ENCODE measurements at regions not wholly inside any gene's neighbourhood (a gene's known extent, or its start where the extent isn't known, plus 50 kb on each side); places are given as distances from the start of the nearest gene placed in this dataset.

DNA sequence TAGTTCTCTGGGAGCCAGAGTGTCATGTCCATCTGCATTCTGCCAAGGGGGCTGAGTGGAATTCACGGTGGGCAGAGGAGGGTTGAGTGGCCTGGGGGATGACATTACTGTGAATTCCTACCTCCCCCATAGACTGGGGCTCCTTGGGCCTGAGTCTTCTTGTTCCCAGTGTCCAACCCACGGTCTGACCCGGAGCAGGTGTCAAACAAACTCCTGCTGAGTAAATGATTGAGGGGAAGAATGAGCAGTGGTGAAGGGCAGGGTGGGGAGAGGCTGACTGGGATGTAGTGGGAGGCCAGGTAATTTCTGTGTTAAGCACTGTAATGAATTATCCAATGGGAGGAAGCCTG lies 597.6 kb downstream of the MATN1 start:
- no peak for DNase-seq
- Histone ChIP-seq H3K9me3 (no peaks in the 10 kb centered on the region), H3K4me1 (peaks cover 0 to 19% (median 0%) of the 10 kb centered on the region in 6 donors), H3K4me3 (no peak overlapping the region), H3K36me3 (no peaks in the 10 kb centered on the region), H3K27ac (no peak overlapping the region), H3K27me3 (replicated peaks in 1 of 7) (peaks cover 0 to 24% (median 0%) of the 10 kb centered on the region in 7 donors)
- TF ChIP-seq POLR2AphosphoS5 (IDR thresholded peaks at IDR 0.05), result no peak
- TF ChIP-seq, protein P1, sequence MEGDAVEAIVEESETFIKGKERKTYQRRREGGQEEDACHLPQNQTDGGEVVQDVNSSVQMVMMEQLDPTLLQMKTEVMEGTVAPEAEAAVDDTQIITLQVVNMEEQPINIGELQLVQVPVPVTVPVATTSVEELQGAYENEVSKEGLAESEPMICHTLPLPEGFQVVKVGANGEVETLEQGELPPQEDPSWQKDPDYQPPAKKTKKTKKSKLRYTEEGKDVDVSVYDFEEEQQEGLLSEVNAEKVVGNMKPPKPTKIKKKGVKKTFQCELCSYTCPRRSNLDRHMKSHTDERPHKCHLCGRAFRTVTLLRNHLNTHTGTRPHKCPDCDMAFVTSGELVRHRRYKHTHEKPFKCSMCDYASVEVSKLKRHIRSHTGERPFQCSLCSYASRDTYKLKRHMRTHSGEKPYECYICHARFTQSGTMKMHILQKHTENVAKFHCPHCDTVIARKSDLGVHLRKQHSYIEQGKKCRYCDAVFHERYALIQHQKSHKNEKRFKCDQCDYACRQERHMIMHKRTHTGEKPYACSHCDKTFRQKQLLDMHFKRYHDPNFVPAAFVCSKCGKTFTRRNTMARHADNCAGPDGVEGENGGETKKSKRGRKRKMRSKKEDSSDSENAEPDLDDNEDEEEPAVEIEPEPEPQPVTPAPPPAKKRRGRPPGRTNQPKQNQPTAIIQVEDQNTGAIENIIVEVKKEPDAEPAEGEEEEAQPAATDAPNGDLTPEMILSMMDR (IDR thresholded peaks at IDR 0.05 in 8 of 11, conservative IDR thresholded peaks at IDR 0.05 in 3 of 11), result no peak
- no peak for TF ChIP-seq POLR2A (IDR thresholded peaks at IDR 0.05)
- intact Hi-C loops (cut with DNase I; ENCODE audit: low total_unique reads), result no loop called here
- 58 to 95% (median 78%) methylated on average over 3 of the region's 3 CpGs for WGBS, 5 donors

DNA sequence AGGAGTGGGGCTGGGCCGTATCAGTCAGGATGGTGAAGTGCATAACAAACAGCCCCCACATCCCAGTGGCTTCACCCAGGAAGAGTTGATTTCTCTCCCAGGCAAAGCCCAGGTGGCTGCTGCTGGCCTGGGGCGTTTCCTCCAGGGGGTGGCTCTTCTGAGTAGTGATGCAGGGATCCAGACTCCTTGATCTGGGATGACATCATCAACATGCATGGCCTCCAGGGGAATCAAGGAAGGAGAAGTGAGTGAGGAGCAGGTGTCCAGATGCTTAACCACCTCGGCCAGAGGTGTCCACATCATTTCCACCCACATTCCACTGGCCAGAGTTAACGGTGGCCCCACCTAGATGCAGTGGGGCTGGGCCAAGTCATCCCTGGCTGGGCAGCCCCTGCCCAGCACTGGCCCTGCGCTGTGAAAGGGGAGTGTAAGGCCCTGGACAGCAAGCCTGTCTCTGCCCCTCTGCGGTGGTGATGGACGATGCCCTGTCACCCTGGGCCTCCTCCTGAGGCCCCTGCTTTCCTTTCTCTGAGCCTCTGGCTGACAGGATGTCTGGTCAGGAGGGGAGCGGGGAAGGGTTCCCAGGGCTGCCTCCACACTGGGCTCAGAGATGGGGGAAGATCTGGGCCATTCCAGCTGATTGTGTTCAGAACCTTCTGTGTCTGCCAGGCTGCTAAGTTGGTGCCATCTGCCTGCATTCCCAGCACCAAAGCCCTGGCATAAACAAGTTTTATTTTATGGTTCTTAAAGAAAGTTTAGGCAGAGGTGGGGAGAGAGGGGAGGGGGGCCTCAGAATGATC lies 598.2 kb downstream of the MATN1 start:
- no peak for DNase-seq
- intact Hi-C loops (cut with DNase I; ENCODE audit: low total_unique reads), result no loop called here
- 69 to 87% (median 84%) methylated on average over 4 to 8 of the region's 8 CpGs for WGBS, 5 donors
- Histone ChIP-seq H3K4me1 (peaks cover 0 to 18% (median 0%) of the 10 kb centered on the region in 6 donors), H3K9me3 (no peaks in the 10 kb centered on the region), H3K27ac (no peak overlapping the region), H3K4me3 (no peak overlapping the region), H3K27me3 (replicated peaks in 1 of 7) (peaks cover 0 to 20% (median 0%) of the 10 kb centered on the region in 7 donors), H3K36me3 (no peaks in the 10 kb centered on the region)
- no peak for TF ChIP-seq POLR2A (IDR thresholded peaks at IDR 0.05)
- TF ChIP-seq POLR2AphosphoS5 (IDR thresholded peaks at IDR 0.05), result no peak
- TF ChIP-seq, protein P1 (IDR thresholded peaks at IDR 0.05 in 8 of 11, conservative IDR thresholded peaks at IDR 0.05 in 3 of 11), result no peak

DNA sequence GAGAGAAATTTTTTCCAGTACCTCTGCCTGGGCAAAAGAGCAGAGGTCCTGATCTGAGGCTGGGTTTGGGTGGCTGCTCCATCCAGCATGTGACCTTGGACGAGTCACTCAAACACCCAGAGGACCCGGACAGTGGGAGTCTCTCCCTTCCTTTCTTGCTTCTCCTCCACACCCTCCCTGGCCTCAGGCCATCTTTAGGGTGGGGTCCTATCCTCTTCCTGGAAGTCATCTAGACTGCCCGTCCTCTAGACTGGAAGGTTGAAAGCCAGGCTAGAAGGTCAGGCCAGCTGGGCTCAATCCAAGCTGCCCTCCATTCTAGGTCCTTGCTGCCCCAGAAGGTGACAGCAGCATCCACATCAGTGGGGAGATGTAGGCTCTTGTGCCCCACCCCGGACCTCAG lies 599.5 kb downstream of the MATN1 start:
- intact Hi-C loops (cut with DNase I; ENCODE audit: low total_unique reads), result no loop called here
- DNase-seq, result no peak
- peaks cover 0 to 21% (median 0%) of the 10 kb centered on the region in 6 donors for H3K4me1 ChIP-seq
- WGBS, 5 donors, result 56 to 82% (median 60%) methylated on average over 3 to 4 of the region's 4 CpGs
- no peaks in the 10 kb centered on the region for H3K36me3 ChIP-seq
- H3K9me3 ChIP-seq, result no peaks in the 10 kb centered on the region
- no peak overlapping the region for H3K4me3 ChIP-seq
- H3K27me3 ChIP-seq (replicated peaks in 1 of 7), result peaks cover 0 to 11% (median 0%) of the 10 kb centered on the region in 7 donors
- H3K27ac ChIP-seq, result no peak overlapping the region
- TF ChIP-seq, protein P1 (IDR thresholded peaks at IDR 0.05 in 8 of 11, conservative IDR thresholded peaks at IDR 0.05 in 3 of 11), result no peak
- TF ChIP-seq POLR2A (IDR thresholded peaks at IDR 0.05) (no peak), POLR2AphosphoS5 (IDR thresholded peaks at IDR 0.05) (no peak)

DNA sequence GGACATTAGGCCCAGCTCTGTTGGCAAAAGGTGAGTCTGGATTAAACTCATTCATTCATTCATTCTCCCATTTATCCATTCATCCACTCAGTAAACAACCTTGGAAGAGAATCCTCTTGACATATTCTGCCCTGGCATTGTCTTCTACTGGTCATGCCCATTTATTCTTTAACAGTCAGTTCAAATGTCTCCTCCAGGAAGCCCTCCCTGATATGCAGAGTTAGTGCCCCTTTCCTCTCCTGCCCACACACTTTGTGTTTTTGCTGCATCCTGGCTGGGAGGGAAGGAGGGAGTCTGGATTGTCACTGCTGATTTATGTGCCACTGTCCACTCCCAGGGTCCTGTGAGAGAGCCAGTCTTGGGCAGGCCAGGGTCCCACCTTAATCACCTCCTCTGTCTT lies 600.3 kb downstream of the MATN1 start:
- Histone ChIP-seq H3K27ac (no peak overlapping the region), H3K27me3 (replicated peaks in 1 of 7) (peaks cover 0 to 9% (median 0%) of the 10 kb centered on the region in 7 donors), H3K36me3 (no peaks in the 10 kb centered on the region), H3K9me3 (no peaks in the 10 kb centered on the region), H3K4me1 (peaks cover 0 to 21% (median 0%) of the 10 kb centered on the region in 6 donors), H3K4me3 (no peak overlapping the region)
- intact Hi-C loops (cut with DNase I; ENCODE audit: low total_unique reads), result no loop called here
- DNase-seq, result no peak
- TF ChIP-seq POLR2A (IDR thresholded peaks at IDR 0.05) (no peak), POLR2AphosphoS5 (IDR thresholded peaks at IDR 0.05) (no peak)
- TF ChIP-seq, protein P1 (IDR thresholded peaks at IDR 0.05 in 8 of 11, conservative IDR thresholded peaks at IDR 0.05 in 3 of 11), result no peak

Measured in spleen (tissue), 11 donors.